NOMO-1 (cell line): ENCODE measurements at regions not wholly inside any gene's neighbourhood (a gene's known extent, or its start where the extent isn't known, plus 50 kb on each side); places are given as distances from the start of the nearest gene placed in this dataset.
"Not testable (repeated sequence)": the region's sequence is repeated elsewhere in the genome, so short reads cannot be mapped to it uniquely, and the experiment has no call there.

ENCODE experiments used
- DNase-seq, 2 experiments: peaks; one replicate each; lab custom pipeline; 2025; ENCODE audit not compliant: unreplicated experiment in 2 of 2; lab: John Stamatoyannopoulos, UW

GRCh38 chr2:8324901-8325300, 357.0 kb upstream of the ID2 start:
- no peak for DNase-seq

- DNase-seq: no peak
Measured at GRCh38 chr2:8327371-8328100, 354.3 kb upstream of the ID2 start.

- no peak for DNase-seq
Measured at GRCh38 chr2:8328217-8328616, 353.6 kb upstream of the ID2 start.

GRCh38 chr2:8329660-8330622, 351.9 kb upstream of the ID2 start:
- DNase-seq: no peak

- DNase-seq: no peak
Measured at GRCh38 chr2:8331068-8331467, 350.8 kb upstream of the ID2 start.

- no peak for DNase-seq
Measured at GRCh38 chr2:8332646-8333045, 349.2 kb upstream of the ID2 start.

GRCh38 chr2:8333177-8333831, 348.6 kb upstream of the ID2 start:
- no peak for DNase-seq

DNA sequence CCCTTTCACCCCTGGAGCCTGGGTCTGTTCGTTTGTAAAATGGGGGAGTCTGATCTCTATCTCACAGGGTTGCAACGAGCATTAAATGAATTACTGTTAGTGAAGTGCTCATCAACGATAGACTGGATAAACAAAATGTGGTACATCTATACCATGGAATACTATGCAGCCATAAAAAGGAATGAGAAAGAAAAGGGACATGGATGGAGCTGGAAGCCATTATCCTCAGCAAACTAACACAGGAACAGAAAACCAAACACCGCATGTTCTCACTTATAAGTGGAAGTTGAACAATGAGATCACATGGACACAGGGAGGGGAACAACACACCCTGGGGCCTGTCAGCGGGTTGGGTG, 348.0 kb upstream of the ID2 start:
- DNase-seq: not testable (repeated sequence)

GRCh38 chr2:8334866-8335325, 347.0 kb upstream of the ID2 start:
- DNase-seq: peak; percentile 62 to 87

DNA sequence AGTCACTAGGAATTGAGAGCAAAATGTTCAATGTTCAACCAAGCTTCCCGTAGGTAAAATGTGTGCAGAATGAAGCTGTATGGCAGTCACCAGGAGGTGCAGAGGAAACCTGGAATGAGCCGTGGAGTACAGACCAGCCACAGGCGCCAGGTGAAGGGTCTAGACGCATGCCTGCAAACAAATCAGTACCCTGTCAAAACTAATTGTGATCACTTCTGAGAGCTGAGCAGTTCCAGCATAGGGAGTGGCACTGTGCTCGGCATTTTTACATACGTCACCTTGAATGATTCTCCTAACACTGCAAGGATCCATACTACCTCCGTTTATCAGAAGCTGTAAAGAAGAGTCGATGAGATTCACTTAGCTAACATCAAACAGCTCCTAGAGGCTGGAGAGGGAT, 346.1 kb upstream of the ID2 start:
- no peak for DNase-seq

DNA sequence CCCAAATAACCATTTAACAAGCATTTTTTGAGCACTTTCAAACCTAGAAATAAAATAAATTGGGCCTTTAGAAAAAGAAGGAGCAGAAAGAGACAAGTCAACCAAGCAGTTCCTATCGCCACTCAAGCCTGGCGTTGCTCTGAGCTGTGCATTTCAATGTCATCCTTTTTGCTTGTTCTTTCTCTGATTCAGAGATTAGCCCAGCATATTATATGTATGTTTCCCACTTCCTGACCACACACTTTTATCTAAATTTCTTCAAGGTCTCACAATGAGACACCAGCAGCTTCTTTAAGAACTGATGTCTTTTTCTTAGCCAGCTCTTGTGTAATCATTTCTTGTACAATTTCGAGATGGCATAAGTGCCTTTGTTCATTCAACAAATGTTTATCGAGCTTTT, 344.5 kb upstream of the ID2 start:
- DNase-seq: peak; percentile 18 to 60

DNA sequence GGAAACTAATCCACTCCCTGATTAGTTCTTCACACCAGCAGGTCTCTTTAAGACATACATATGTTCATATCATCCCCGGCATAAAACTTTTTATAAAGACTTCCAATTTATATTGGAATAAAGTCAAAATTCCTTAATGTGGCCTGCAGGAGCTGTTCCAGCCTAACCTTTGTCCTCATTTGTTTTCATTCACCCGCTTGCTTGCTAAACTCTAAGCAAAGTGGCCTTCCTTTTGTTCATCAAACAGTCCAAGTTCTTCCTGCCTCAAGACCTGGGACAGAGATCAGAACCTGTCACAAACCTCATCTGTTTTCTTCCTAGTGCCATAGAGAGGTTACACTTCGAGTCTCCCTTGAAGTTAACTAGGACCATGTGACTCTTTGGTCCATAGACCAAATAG, 339.4 kb upstream of the ID2 start:
- DNase-seq: no peak

GRCh38 chr2:8343031-8343430, 338.8 kb upstream of the ID2 start:
- no peak for DNase-seq

- no peak for DNase-seq
Measured at GRCh38 chr2:8344144-8345097, 337.4 kb upstream of the ID2 start.

DNA sequence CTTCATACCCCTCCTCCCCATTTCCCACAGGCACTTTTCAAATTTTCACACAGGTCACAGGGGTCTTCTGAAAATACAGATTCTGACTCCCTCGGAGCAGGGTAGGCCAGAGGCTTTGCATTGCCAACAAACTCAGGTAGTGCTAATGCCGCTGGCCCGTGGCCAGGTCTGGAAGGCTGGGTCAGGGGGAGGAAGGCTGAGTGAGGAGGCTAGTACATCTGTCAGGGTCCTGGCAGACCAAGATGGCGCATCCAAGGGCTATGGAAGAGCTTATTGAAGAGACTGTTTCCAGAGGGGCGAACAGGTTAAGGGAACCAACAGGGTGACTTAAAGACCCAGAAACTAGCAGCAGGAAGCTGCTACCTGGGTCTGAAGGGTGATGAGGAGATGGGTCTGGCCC, 336.7 kb upstream of the ID2 start:
- DNase-seq: no peak

- DNase-seq: no peak
Measured at GRCh38 chr2:8346208-8346607, 335.6 kb upstream of the ID2 start.

- DNase-seq: no peak
Measured at GRCh38 chr2:8346706-8347430, 335.0 kb upstream of the ID2 start.

DNA sequence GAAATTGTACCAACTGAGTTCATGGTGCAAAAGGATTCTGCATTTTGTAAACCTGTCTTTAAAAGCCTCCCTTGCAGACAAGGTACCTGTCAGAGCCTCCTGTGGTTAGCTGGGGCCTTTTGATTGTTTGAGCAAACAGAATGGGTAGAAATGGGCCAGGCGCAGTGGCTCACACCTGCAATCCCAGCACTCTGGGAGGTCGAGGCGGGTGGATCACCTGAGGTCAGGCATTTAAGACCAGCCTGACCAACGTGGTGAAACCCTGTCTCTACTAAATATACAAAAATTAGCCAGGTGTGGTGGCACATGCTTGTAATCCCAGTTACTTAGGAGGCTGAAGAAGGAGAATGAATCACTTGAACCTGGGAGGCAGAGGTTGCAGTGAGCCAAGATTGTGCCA, 332.9 kb upstream of the ID2 start:
- not testable (repeated sequence) for DNase-seq

DNA sequence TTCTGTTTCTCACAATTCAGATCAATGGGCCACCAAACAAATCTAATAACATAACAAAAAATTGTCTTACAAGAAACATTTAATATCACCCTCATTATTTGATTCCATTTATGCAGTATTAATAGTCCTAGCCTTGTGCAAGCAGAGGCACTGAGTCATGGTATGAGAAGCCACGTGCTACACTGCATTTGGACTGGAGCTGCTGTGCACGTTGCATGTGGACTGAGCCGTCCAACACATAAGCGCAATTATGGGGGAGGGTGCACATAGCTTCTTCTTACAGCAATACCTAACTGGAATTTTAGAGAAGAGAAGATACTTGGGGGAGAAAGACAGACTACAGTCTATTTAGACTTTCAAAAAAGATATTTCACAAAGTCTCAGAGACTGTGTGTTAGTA, 329.6 kb upstream of the ID2 start:
- peak in 1 of 2 experiments; percentile 9 for DNase-seq

GRCh38 chr2:8352989-8353388, 328.9 kb upstream of the ID2 start:
- DNase-seq: no peak
